ENCODE measurements at regions not wholly inside any gene's neighbourhood (a gene's known extent, or its start where the extent isn't known, plus 50 kb on each side); places are given as distances from the start of the nearest gene placed in this dataset.

- TF ChIP-seq CTCF (IDR thresholded peaks at IDR 0.05) (no peak), POLR2A (IDR thresholded peaks at IDR 0.05) (no peak)
These were observed 277.0 kb downstream of the INHBA start for GRCh38 chr7:41425926-41426325.
